ENCODE measurements at regions not wholly inside any gene's neighbourhood (a gene's known extent, or its start where the extent isn't known, plus 50 kb on each side); places are given as distances from the start of the nearest gene placed in this dataset.

DNA sequence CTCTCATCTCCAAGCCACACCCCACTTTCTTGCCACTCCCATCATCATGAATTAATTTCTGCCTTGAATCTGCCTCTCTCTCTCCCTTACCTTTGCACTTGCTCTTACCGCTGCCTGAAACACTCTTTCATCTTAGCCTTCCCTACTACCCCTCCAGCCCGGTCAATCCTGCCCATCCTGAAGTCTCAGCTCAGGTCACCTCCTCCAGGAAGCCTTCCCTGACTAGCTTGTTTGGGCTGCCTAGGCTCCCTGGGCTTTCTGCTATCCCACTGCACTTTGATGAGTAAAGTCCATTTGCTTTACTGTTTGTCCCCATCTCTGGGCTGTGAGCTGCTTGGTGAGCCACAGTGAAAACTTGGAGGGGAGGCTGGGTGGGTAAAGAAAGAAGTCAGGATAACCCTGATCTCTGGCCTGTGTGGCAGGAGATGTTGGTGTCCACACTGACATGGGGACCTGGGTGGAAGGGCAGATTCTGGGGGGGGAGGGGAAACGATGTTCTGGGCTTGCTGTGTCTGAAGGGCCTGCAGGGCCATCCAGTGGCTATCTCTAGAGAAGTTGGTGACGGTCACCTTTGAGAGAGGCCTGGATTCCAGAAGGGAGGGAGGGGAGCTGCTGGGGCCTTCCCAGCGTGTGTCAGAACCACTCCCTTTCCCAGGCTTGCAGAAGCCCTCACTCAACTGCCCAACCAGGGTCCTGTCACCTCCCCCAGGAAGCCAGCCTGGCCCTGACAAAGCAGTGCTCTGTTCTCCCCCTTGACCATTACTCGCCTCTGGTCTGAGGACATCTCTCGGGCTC, 75.0 kb upstream of the DAB2IP start:
- TF ChIP-seq CTCF (IDR thresholded peaks at IDR 0.05; ENCODE audit: low read length): no peak
- no peak for TF ChIP-seq EZH2 (IDR thresholded peaks at IDR 0.05; ENCODE audit: borderline replicate concordance, low read length)

Data from OCI-LY1 (cell line).